ENCODE measurements at regions not wholly inside any gene's neighbourhood (a gene's known extent, or its start where the extent isn't known, plus 50 kb on each side); places are given as distances from the start of the nearest gene placed in this dataset.

DNA sequence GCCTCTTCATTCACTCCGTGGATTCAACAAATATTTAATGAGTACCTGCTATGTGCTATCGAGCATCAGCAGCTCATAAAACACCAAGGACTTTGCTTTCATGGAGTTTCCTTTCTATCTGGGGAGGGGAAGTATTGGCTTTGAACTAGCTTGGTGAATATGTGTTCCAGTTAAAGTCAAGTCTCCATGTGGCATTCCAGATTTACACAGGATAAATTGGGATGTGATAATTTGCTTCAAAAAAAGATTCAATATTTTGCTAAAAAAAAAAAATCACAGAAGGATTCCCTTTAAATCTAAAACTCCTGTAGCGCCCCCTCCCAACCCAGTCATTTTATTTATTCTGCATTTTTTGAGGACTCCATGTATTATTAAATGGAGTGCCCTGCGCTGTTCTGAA is 346.3 kb upstream of the SLC30A5 start:
- no peaks in the 10 kb centered on the region for H3K4me1 ChIP-seq
- H3K27me3 ChIP-seq = no peaks in the 10 kb centered on the region
- no peaks in the 10 kb centered on the region for H3K9me3 ChIP-seq
- 88 to 94% methylated on average over 3 to 4 of the region's 4 CpGs for WGBS, 2 donors (ENCODE audit: low coverage in 1 of 2)
- no peak overlapping the region for H3K27ac ChIP-seq
- TF ChIP-seq, protein P1, sequence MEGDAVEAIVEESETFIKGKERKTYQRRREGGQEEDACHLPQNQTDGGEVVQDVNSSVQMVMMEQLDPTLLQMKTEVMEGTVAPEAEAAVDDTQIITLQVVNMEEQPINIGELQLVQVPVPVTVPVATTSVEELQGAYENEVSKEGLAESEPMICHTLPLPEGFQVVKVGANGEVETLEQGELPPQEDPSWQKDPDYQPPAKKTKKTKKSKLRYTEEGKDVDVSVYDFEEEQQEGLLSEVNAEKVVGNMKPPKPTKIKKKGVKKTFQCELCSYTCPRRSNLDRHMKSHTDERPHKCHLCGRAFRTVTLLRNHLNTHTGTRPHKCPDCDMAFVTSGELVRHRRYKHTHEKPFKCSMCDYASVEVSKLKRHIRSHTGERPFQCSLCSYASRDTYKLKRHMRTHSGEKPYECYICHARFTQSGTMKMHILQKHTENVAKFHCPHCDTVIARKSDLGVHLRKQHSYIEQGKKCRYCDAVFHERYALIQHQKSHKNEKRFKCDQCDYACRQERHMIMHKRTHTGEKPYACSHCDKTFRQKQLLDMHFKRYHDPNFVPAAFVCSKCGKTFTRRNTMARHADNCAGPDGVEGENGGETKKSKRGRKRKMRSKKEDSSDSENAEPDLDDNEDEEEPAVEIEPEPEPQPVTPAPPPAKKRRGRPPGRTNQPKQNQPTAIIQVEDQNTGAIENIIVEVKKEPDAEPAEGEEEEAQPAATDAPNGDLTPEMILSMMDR (IDR thresholded peaks at IDR 0.05) = no peak
- TF ChIP-seq POLR2A (IDR thresholded peaks at IDR 0.05) = no peak
- no peak for TF ChIP-seq EP300 (IDR thresholded peaks at IDR 0.05)
- TF ChIP-seq POLR2AphosphoS5 (IDR thresholded peaks at IDR 0.05) = no peak
- H3K36me3 ChIP-seq = no peaks in the 10 kb centered on the region
- H3K4me3 ChIP-seq = no peak overlapping the region
- no peak for ATAC-seq

DNA sequence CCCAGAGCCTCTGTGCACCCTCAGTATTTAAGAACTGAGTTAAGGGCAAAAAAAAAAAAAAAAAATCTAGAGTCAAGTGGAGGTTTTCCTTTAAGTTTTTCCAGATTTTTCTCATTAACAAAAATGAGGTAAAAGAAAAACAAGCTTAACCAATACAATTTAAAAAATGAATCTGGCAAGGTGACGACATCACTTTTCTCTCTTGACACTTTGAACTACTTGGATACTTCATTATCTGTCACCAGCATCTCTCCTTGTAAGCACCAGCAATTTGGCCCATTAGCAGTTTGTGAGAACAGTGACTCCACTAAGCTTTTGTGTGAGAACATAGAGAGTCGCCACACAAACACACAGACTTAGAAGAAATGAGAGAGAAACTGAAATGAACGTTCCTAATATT is 345.7 kb upstream of the SLC30A5 start:
- no peak overlapping the region for H3K4me3 ChIP-seq
- no peak for ATAC-seq
- TF ChIP-seq EP300 (IDR thresholded peaks at IDR 0.05) = no peak
- no peak for TF ChIP-seq POLR2A (IDR thresholded peaks at IDR 0.05)
- no peak for TF ChIP-seq POLR2AphosphoS5 (IDR thresholded peaks at IDR 0.05)
- TF ChIP-seq, protein P1 (IDR thresholded peaks at IDR 0.05) = no peak
- no peaks in the 10 kb centered on the region for H3K4me1 ChIP-seq
- 54 to 72% methylated on average over 2 to 3 of the region's 3 CpGs for WGBS, 2 donors (ENCODE audit: low coverage in 1 of 2)
- H3K9me3 ChIP-seq = no peaks in the 10 kb centered on the region
- no peaks in the 10 kb centered on the region for H3K27me3 ChIP-seq
- H3K27ac ChIP-seq = no peak overlapping the region
- H3K36me3 ChIP-seq = no peaks in the 10 kb centered on the region

DNA sequence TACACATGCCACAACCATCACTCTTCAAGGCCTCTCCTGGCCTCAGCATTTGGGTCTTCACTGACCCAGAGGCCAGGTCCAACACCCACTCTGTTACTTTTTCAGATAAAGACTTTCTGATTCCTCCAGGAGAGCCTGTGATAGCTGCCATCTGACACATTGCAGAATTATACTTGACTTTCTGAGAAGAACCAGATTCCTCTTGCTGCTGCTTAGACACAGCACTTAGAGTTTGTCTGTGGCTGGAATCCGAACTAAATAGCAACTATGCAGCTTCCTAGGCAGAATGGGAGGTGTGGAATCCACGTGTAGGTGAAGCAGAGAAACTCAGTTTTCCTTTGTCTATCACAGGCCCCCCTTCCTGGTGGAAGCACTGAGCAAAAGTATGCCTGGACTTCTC is 344.7 kb upstream of the SLC30A5 start:
- 61 to 65% methylated on average over 2 of the region's 2 CpGs for WGBS, 2 donors (ENCODE audit: low coverage in 1 of 2)
- H3K4me1 ChIP-seq = no peaks in the 10 kb centered on the region
- H3K27ac ChIP-seq = no peak overlapping the region

DNA sequence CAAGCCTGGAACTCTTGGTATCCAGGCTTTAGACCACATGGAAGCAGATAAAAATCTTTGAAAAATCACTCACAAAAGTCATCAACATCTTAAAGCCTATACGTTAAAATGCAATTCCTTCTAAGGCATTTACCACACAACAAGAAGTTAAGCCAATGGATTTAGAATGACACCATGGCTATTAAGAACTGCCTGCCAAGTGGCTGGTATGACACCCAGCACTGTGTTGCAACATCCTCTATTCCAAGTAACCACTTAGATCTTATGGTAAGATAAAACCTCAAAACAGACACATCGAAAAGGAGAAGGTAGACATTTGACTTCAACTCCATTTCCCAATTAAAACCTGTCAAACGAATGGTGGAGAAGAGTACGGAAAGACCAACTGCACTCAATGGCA is 344.2 kb upstream of the SLC30A5 start:
- WGBS, 2 donors (ENCODE audit: low coverage in 1 of 2) = 77 to 91% methylated on average over 4 of the region's 4 CpGs
- ATAC-seq = no peak
- no peak for TF ChIP-seq EP300 (IDR thresholded peaks at IDR 0.05)
- TF ChIP-seq POLR2A (IDR thresholded peaks at IDR 0.05) = no peak
- TF ChIP-seq, protein P1 (IDR thresholded peaks at IDR 0.05) = no peak
- no peak for TF ChIP-seq POLR2AphosphoS5 (IDR thresholded peaks at IDR 0.05)
- H3K9me3 ChIP-seq = no peaks in the 10 kb centered on the region
- no peak overlapping the region for H3K27ac ChIP-seq
- no peaks in the 10 kb centered on the region for H3K27me3 ChIP-seq
- no peak overlapping the region for H3K4me3 ChIP-seq
- H3K36me3 ChIP-seq = no peaks in the 10 kb centered on the region
- H3K4me1 ChIP-seq = no peaks in the 10 kb centered on the region

More for the DNA sequence above, 344.7 kb upstream of the SLC30A5 start:
- no peak overlapping the region for H3K4me3 ChIP-seq
- TF ChIP-seq POLR2A (IDR thresholded peaks at IDR 0.05) (no peak), EP300 (IDR thresholded peaks at IDR 0.05) (no peak), POLR2AphosphoS5 (IDR thresholded peaks at IDR 0.05) (no peak)
- TF ChIP-seq, protein P1 (IDR thresholded peaks at IDR 0.05) = no peak
- ATAC-seq = no peak
- no peaks in the 10 kb centered on the region for H3K9me3 ChIP-seq
- no peaks in the 10 kb centered on the region for H3K36me3 ChIP-seq
- H3K27me3 ChIP-seq = no peaks in the 10 kb centered on the region

DNA sequence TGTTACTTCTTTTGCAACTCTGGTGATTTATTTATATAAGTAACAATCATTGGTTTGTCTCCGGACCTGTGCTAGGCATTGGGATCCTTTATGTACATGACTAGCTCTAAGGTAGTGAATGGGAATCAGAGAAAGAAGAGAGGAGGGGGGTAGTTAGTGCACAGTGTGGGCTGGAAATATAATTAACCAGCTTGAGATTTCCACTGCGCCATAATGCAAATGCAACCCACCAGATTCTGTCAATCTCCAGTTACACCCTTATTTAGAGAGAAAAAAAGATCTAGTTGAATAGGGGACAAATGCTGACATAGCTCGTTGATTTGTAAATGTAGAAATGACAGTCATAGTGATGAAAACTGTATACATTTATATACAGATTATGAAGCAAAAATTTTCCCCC is 342.2 kb upstream of the SLC30A5 start:
- no peak for ATAC-seq
- 76 to 85% methylated on average over 3 of the region's 3 CpGs for WGBS, 2 donors (ENCODE audit: low coverage in 1 of 2)
- Histone ChIP-seq H3K4me1 (no peaks in the 10 kb centered on the region), H3K27ac (no peak overlapping the region), H3K27me3 (no peaks in the 10 kb centered on the region), H3K9me3 (no peaks in the 10 kb centered on the region), H3K36me3 (no peaks in the 10 kb centered on the region), H3K4me3 (no peak overlapping the region)
- TF ChIP-seq POLR2A (IDR thresholded peaks at IDR 0.05) (no peak), POLR2AphosphoS5 (IDR thresholded peaks at IDR 0.05) (no peak), EP300 (IDR thresholded peaks at IDR 0.05) (no peak)
- TF ChIP-seq, protein P1 (IDR thresholded peaks at IDR 0.05) = no peak

Data from gastroesophageal sphincter (tissue), 4 donors.